ENCODE measurements at regions not wholly inside any gene's neighbourhood (a gene's known extent, or its start where the extent isn't known, plus 50 kb on each side); places are given as distances from the start of the nearest gene placed in this dataset.

DNA sequence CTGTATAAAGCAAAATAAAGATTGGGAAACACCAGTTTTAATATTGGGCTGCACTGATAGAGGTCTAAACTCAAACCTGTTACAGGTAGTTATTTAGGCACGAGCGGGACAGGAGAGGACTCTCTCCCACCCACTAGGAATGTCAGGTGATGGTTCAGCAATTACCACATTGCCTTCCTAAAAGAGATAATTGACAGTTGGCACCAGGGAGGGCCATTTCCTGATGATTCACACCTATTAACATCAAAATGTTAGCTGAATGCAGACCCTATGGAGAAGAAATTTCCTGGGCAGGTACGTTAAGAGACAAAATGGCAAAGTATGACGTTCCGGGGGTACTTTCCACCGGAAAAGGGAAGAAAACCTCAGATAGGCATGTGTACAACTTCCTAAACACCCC, 272.6 kb downstream of the SDHAF3 start:
- no peak overlapping the region for H4K8ac ChIP-seq (ENCODE audit: extremely low read depth, insufficient read depth, low read length)
- H3K56ac ChIP-seq (replicated peaks; ENCODE audit: insufficient read length, low read depth, low read length), result no peak overlapping the region
- POLR2A ChIA-PET (ENCODE audit: partially characterized antibody), result no interaction called here
- H2AFZ ChIP-seq (ENCODE audit: low read length), result 0 out of 2 replicates have a peak overlapping the region, but pooled peaks have one; percentile 80
- H3K79me2 ChIP-seq (ENCODE audit: control insufficient read depth in 1 of 2, insufficient read depth in 2 of 2, low read length in 2 of 2), result no peaks in the 10 kb centered on the region
- no peak overlapping the region for H2BK20ac ChIP-seq (ENCODE audit: low read length)
- H3K79me1 ChIP-seq (ENCODE audit: low read depth, low read length), result no peaks in the 10 kb centered on the region
- H2BK5ac ChIP-seq (ENCODE audit: low read depth, low read length), result peak overlapping the region; percentile 85; the same call in 1 of the 2 replicates
- H4K20me1 ChIP-seq (replicated peaks in 1 of 2; ENCODE audit: control insufficient read depth in 1 of 2, insufficient read depth in 2 of 2, low read length in 2 of 2), result no peaks in the 10 kb centered on the region
- H3K4me1 ChIP-seq (replicated peaks in 1 of 4; ENCODE audit: control insufficient read depth in 3 of 4, insufficient read depth in 4 of 4, low read length in 3 of 4), result no peaks in the 10 kb centered on the region
- H3K23me2 ChIP-seq (ENCODE audit: low read depth, low read length), result no peaks in the 10 kb centered on the region
- H4K5ac ChIP-seq (ENCODE audit: insufficient read length, low read depth, low read length), result no peak overlapping the region
- no peak overlapping the region for H3K14ac ChIP-seq (ENCODE audit: insufficient read length)
- 71% methylated on average over 6 of the region's 6 CpGs; no CpG with 5 or more reads in 1 of the 2 experiments for WGBS, 2 experiments (ENCODE audit: extremely low coverage in 1 of 2, insufficient coverage in 1 of 2, insufficient read length in 1 of 2, insufficient replicate concordance in 2 of 2, low coverage in 1 of 2, low lambda C conversion rate in 2 of 2, missing lambda C conversion rate in 1 of 2)
- no peak overlapping the region for H3K9ac ChIP-seq (replicated peaks in 1 of 4; ENCODE audit: extremely low read depth in 1 of 4, low read depth in 3 of 4, low read length in 3 of 4)
- no peaks in the 10 kb centered on the region for H3K27me3 ChIP-seq (replicated peaks in 1 of 4; ENCODE audit: control insufficient read depth in 3 of 4, extremely low read depth in 1 of 4, insufficient read depth in 3 of 4, low read length in 3 of 4)
- H2BK120ac ChIP-seq (replicated peaks; ENCODE audit: low read depth, low read length), result no peak overlapping the region
- no peak overlapping the region for H2BK15ac ChIP-seq (ENCODE audit: low read length)
- H3K36me3 ChIP-seq (ENCODE audit: control insufficient read depth in 2 of 4, insufficient read depth in 4 of 4, low read length in 3 of 4), result no peaks in the 10 kb centered on the region
- H3K18ac ChIP-seq (ENCODE audit: extremely low read depth, low read length), result no peak overlapping the region
- no peak overlapping the region for H3K27ac ChIP-seq (ENCODE audit: low read depth, low read length)
- H3K4me2 ChIP-seq (ENCODE audit: insufficient read depth in 1 of 2, low read depth in 2 of 2, low read length in 2 of 2), result no peak overlapping the region
- H3K9me3 ChIP-seq (ENCODE audit: insufficient read depth in 2 of 2, low read depth in 1 of 2, low read length in 1 of 2), result no peaks in the 10 kb centered on the region
- CTCF ChIA-PET (ENCODE audit: partially characterized antibody), result interaction anchor here (0.7 to 0.8 kb wide), 2 partner anchors 227 to 446 kb away, joined by 3 read pairs; no protein-coding TSS in a partner anchor
- H2AK5ac ChIP-seq (ENCODE audit: low read depth, low read length), result no peak overlapping the region
- no peak overlapping the region for H3K4ac ChIP-seq (replicated peaks; ENCODE audit: insufficient read length, low read depth, low read length)
- FAIRE-seq (no peak), DNase-seq (ENCODE audit: low read depth in 1 of 2, low spot score in 2 of 2) (no peak)
- no peak overlapping the region for H2BK12ac ChIP-seq (ENCODE audit: low read depth, low read length)
- no peak overlapping the region for H3K4me3 ChIP-seq (ENCODE audit: extremely low read depth in 1 of 4, insufficient read depth in 2 of 4, low read depth in 3 of 4, low read length in 4 of 4)
- H4K91ac ChIP-seq (replicated peaks; ENCODE audit: insufficient read length, low read length), result no peak overlapping the region
- no peak overlapping the region for H3K23ac ChIP-seq (ENCODE audit: insufficient read length)
- TF ChIP-seq POU5F1 (IDR thresholded peaks at IDR 0.05; ENCODE audit: low read depth, low read length), result no peak
- TF ChIP-seq, protein P1, sequence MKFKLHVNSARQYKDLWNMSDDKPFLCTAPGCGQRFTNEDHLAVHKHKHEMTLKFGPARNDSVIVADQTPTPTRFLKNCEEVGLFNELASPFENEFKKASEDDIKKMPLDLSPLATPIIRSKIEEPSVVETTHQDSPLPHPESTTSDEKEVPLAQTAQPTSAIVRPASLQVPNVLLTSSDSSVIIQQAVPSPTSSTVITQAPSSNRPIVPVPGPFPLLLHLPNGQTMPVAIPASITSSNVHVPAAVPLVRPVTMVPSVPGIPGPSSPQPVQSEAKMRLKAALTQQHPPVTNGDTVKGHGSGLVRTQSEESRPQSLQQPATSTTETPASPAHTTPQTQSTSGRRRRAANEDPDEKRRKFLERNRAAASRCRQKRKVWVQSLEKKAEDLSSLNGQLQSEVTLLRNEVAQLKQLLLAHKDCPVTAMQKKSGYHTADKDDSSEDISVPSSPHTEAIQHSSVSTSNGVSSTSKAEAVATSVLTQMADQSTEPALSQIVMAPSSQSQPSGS (IDR thresholded peaks at IDR 0.05; ENCODE audit: low read length), result no peak
- no peak for TF ChIP-seq YY1 (IDR thresholded peaks at IDR 0.05; ENCODE audit: low read depth, low read length)
- TF ChIP-seq CBX8 (IDR thresholded peaks at IDR 0.05; ENCODE audit: borderline replicate concordance, low read depth, low read length), result no peak
- TF ChIP-seq CHD1 (IDR thresholded peaks at IDR 0.05; ENCODE audit: low read depth, low read length), result no peak
- TF ChIP-seq KDM1A (IDR thresholded peaks at IDR 0.05; ENCODE audit: borderline replicate concordance, low read length), result no peak
- no peak for TF ChIP-seq GABPA (IDR thresholded peaks at IDR 0.05; ENCODE audit: borderline replicate concordance, insufficient read depth, low read length)
- no peak for TF ChIP-seq CBX5 (IDR thresholded peaks at IDR 0.05; ENCODE audit: low read depth, low read length)
- TF ChIP-seq HDAC2 (IDR thresholded peaks at IDR 0.05; ENCODE audit: borderline replicate concordance in 1 of 2, low read depth in 2 of 2, low read length in 2 of 2), result no peak
- no peak for TF ChIP-seq TAF1 (IDR thresholded peaks at IDR 0.05; ENCODE audit: low read depth, low read length)
- no peak for TF ChIP-seq SIN3A (conservative IDR thresholded peaks at IDR 0.05 in 1 of 2, IDR thresholded peaks at IDR 0.05 in 1 of 2; ENCODE audit: low read depth in 1 of 2, low read length in 2 of 2)
- no peak for TF ChIP-seq MAFK (IDR thresholded peaks at IDR 0.05; ENCODE audit: low read depth, low read length)
- no peak for TF ChIP-seq CHD2 (IDR thresholded peaks at IDR 0.05; ENCODE audit: low read length)
